Occipital lobe (tissue), 1 donor: ENCODE measurements at regions not wholly inside any gene's neighbourhood (a gene's known extent, or its start where the extent isn't known, plus 50 kb on each side); places are given as distances from the start of the nearest gene placed in this dataset.

ENCODE experiments used
- DNase-seq: peaks from one replicate; lab custom pipeline; 2025; lab: John Stamatoyannopoulos, UW

DNA sequence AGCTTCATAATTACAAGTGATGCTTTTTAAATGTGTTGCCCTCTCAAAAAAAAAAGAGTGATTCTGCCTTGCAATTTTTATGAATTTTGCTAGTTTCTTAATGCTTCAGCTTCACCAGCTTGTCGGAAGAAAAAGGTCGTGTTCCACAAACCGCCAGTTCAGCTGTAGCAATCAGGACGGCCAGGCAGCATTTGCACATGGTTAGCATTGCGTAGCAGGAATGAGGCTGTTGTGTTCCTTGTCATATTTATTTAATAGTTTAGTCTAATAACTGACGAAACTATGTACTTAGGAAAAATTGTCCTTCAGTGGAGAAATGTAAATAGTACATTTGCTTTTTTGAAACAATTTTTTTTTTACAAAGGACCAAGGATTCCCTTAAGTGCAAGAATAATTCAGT is 64.9 kb upstream of the SELENOK start:
- DNase-seq, result no peak

GRCh38 chr3:53949541-53949940 is 57.9 kb upstream of the SELENOK start:
- no peak for DNase-seq

DNA sequence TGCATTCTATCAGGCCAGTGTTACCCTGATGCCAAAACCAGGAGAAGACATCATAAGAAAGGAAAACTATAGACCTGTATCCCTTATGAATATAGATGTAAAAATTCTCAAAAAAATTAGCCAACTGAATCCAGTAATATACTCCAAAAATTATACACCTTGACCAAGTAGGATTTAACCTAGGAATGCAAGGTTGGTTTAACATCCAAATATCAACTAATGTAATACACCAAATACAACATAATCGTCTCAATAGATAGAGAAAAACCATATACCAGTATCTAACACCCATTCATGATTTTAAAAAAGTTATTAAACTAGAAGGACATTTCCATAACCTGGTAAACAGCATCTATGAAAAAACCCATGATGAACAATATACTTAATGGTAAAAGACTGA is 56.5 kb upstream of the SELENOK start:
- DNase-seq, result no peak

DNA sequence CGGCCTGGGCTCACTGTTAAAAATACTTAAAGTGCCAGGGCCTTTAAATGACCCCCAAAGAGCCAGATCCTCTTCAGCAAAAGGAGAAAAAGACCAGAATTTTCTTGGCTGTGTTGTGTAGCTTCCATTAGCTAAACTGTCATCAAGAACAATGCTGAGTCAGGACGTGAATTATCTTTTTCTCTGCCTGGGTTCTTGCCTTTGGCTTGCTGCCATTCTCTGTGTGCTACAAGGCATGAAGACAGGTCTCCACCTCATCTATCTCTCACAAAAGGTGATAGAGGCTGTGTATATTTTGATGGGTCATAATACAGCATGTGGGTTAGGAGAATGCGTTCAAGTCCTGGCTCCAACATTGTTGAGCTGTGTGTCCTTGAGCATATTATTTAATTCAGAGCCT is 52.4 kb upstream of the SELENOK start:
- no peak for DNase-seq

DNA sequence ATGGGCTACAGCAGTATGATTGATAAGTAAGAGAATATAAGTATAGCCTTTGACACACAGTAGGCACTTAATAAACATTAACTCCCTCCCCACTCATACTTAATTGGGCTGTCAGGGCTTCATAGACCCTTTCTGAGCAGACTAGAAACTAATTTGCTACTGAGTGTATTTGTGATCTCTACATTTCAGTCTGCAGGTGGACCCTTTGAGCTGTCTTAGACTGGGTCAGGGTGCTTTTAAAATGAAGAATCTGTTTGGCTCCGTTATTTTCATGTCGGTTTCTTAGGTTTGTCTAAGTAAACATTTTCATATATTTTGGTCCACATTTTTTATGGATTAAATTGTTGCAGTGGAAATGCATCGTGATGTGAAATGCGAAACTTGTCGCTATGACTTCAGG is 50.3 kb upstream of the SELENOK start:
- no peak for DNase-seq
